MM.1S (cell line): ENCODE measurements at regions not wholly inside any gene's neighbourhood (a gene's known extent, or its start where the extent isn't known, plus 50 kb on each side); places are given as distances from the start of the nearest gene placed in this dataset.

Source experiments
- DNase-seq: peaks from one replicate; pipeline ENCODE4 v3.0.0-alpha.2; 2015
- H2AFZ ChIP-seq: fragments of 300-600 bp; sonication (generic); 2 replicates; pipeline ENCODE4 v1.6.0; 2016; ENCODE audit warnings: antibody characterized with exemption, low read length
- H3F3A ChIP-seq: fragments of 300-600 bp; sonication (generic); 2 replicates; pipeline ENCODE4 v1.6.1; 2016; ENCODE audit warnings: mild to moderate bottlenecking, antibody characterized with exemption, low read length, moderate library complexity, mixed read lengths; ENCODE audit not compliant: insufficient read depth
- H3K27ac ChIP-seq: fragments of 300-600 bp; sonication (generic); 2 replicates; pipeline ENCODE4 v1.5.1; 2016; ENCODE audit warnings: mild to moderate bottlenecking, low read length
- H3K27me3 ChIP-seq: fragments of 300-600 bp; sonication (generic); replicated peaks from 2 replicates; pipeline ENCODE4 v1.6.0; 2016; ENCODE audit warnings: low read length; ENCODE audit not compliant: insufficient read depth
- H3K36me3 ChIP-seq: fragments of 300-600 bp; sonication (generic); replicated peaks from 2 replicates; pipeline ENCODE4 v1.6.1; 2016; ENCODE audit warnings: mild to moderate bottlenecking, low read length, mixed read lengths; ENCODE audit not compliant: insufficient read depth
- H3K4me1 ChIP-seq: fragments of 300-600 bp; sonication (generic); 2 replicates; pipeline ENCODE4 v1.6.1; 2016; ENCODE audit warnings: low read length, mixed read lengths
- H3K4me2 ChIP-seq: fragments of 300-600 bp; sonication (generic); 2 replicates; pipeline ENCODE4 v1.6.0; 2016; ENCODE audit warnings: low read depth, low read length
- H3K4me3 ChIP-seq: fragments of 300-600 bp; sonication (generic); 2 replicates; pipeline ENCODE4 v1.5.1; 2016; ENCODE audit warnings: low read length, mixed read lengths
- H3K79me2 ChIP-seq: fragments of 300-600 bp; sonication (generic); 2 replicates; pipeline ENCODE4 v1.6.1; 2016; ENCODE audit warnings: mixed run types, low read length, mixed read lengths
- H3K9ac ChIP-seq: fragments of 300-600 bp; sonication (generic); 2 replicates; pipeline ENCODE4 v1.6.1; 2016; ENCODE audit warnings: low read length, mixed read lengths
- H3K9me2 ChIP-seq: fragments of 300-600 bp; sonication (generic); replicated peaks from 2 replicates; pipeline ENCODE4 v1.6.1; 2016; ENCODE audit warnings: mild to moderate bottlenecking, low read length, mixed read lengths; ENCODE audit not compliant: insufficient read depth
- H3K9me3 ChIP-seq: fragments of 300-600 bp; sonication (generic); replicated peaks from 2 replicates; pipeline ENCODE4 v1.6.1; 2016; ENCODE audit warnings: mild to moderate bottlenecking, low read length, mixed read lengths; ENCODE audit not compliant: insufficient read depth
- H4K20me1 ChIP-seq: fragments of 300-600 bp; sonication (generic); 2 replicates; pipeline ENCODE4 v1.6.1; 2016; ENCODE audit warnings: mild to moderate bottlenecking, low read length, moderate library complexity, mixed read lengths; ENCODE audit not compliant: insufficient read depth
- EZH2 ChIP-seq: fragments of 300-600 bp; sonication (generic); optimal IDR thresholded peaks from 2 replicates; pipeline ENCODE3; 2017; ENCODE audit warnings: low read depth, mild to moderate bottlenecking, antibody characterized with exemption, low read length, mixed read lengths
- EZH2phosphoT487 ChIP-seq: fragments of 300-600 bp; sonication (generic); IDR thresholded peaks from 2 replicates; pipeline ENCODE4 v1.6.1; 2018; ENCODE audit warnings: antibody characterized with exemption, low read length
- TF ChIP-seq, protein P1 (sequence below): fragments of 300-600 bp; sonication (generic); IDR thresholded peaks from 2 replicates; pipeline ENCODE4 v1.5.1; 2016; ENCODE audit warnings: antibody characterized with exemption, low read length, mixed read lengths

GRCh38 chr4:30957706-30958105, 237.5 kb downstream of the PCDH7 start:
- no peaks in the 10 kb centered on the region for H3K4me1 ChIP-seq
- H3K79me2 ChIP-seq: no peaks in the 10 kb centered on the region
- DNase-seq: no peak
- no peak overlapping the region for H3K4me3 ChIP-seq
- no peaks in the 10 kb centered on the region for H3K9me2 ChIP-seq
- TF ChIP-seq, protein P1, sequence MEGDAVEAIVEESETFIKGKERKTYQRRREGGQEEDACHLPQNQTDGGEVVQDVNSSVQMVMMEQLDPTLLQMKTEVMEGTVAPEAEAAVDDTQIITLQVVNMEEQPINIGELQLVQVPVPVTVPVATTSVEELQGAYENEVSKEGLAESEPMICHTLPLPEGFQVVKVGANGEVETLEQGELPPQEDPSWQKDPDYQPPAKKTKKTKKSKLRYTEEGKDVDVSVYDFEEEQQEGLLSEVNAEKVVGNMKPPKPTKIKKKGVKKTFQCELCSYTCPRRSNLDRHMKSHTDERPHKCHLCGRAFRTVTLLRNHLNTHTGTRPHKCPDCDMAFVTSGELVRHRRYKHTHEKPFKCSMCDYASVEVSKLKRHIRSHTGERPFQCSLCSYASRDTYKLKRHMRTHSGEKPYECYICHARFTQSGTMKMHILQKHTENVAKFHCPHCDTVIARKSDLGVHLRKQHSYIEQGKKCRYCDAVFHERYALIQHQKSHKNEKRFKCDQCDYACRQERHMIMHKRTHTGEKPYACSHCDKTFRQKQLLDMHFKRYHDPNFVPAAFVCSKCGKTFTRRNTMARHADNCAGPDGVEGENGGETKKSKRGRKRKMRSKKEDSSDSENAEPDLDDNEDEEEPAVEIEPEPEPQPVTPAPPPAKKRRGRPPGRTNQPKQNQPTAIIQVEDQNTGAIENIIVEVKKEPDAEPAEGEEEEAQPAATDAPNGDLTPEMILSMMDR: no peak
- TF ChIP-seq EZH2 (no peak), EZH2phosphoT487 (no peak)
- no peaks in the 10 kb centered on the region for H4K20me1 ChIP-seq
- no peak overlapping the region for H2AFZ ChIP-seq
- H3K27ac ChIP-seq: no peak overlapping the region
- H3F3A ChIP-seq: no peaks in the 10 kb centered on the region
- H3K9ac ChIP-seq: no peak overlapping the region
- H3K4me2 ChIP-seq: no peak overlapping the region
- no peaks in the 10 kb centered on the region for H3K36me3 ChIP-seq
- no peaks in the 10 kb centered on the region for H3K9me3 ChIP-seq
- no peaks in the 10 kb centered on the region for H3K27me3 ChIP-seq

DNA sequence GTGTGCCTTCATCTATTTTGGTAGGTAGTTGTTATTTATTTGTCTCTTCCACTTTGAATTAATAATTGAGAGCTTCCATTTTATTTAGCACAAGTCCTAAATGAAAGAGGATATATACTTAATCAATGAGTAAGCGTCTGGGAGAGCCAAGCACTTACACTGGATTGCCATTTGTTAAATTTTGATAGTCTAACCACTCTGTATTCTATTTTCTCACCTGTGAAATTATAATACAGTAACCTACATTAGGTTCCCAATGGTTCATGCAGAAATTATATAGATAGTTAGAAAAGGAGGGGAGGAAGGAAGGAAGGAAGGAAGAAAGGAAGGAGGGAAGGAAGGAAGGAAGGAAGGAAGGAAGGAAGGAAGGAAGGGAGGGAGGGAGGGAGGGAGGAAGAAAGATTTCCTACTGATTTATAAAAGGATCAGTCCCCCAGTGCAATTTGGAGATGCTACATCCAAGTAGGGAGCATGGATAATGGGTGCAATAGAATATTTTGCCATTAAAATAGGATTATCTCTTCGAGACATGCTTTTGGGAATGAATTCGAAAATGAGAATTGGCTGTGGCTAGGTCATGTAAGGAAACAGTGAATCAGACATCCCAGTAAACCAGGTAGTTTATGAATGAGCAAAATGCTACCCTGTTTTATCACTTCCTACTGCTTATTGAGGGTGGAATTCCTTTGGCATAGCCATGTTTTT, 239.8 kb downstream of the PCDH7 start:
- Histone ChIP-seq H3K4me1 (no peaks in the 10 kb centered on the region), H3K4me2 (no peak overlapping the region), H3K9me3 (no peaks in the 10 kb centered on the region), H3K4me3 (no peak overlapping the region), H4K20me1 (no peaks in the 10 kb centered on the region), H2AFZ (no peak overlapping the region), H3K79me2 (no peaks in the 10 kb centered on the region), H3K27ac (no peak overlapping the region), H3F3A (no peaks in the 10 kb centered on the region), H3K27me3 (no peaks in the 10 kb centered on the region), H3K9me2 (no peaks in the 10 kb centered on the region), H3K36me3 (no peaks in the 10 kb centered on the region), H3K9ac (no peak overlapping the region)
- no peak for TF ChIP-seq EZH2
- TF ChIP-seq, protein P1: no peak
- no peak for TF ChIP-seq EZH2phosphoT487
- no peak for DNase-seq

- no peak overlapping the region for H2AFZ ChIP-seq
- DNase-seq: no peak
- no peaks in the 10 kb centered on the region for H3K4me1 ChIP-seq
- H3K27me3 ChIP-seq: no peaks in the 10 kb centered on the region
- H3K4me3 ChIP-seq: no peak overlapping the region
- no peaks in the 10 kb centered on the region for H3K79me2 ChIP-seq
- no peak overlapping the region for H3K27ac ChIP-seq
- H3K9ac ChIP-seq: no peak overlapping the region
- H3K9me2 ChIP-seq: no peaks in the 10 kb centered on the region
- H3K36me3 ChIP-seq: no peaks in the 10 kb centered on the region
- no peak overlapping the region for H3K4me2 ChIP-seq
- TF ChIP-seq EZH2 (no peak), EZH2phosphoT487 (no peak)
- TF ChIP-seq, protein P1: no peak
- H3K9me3 ChIP-seq: no peaks in the 10 kb centered on the region
- H4K20me1 ChIP-seq: no peaks in the 10 kb centered on the region
- H3F3A ChIP-seq: no peaks in the 10 kb centered on the region
These were observed 242.8 kb downstream of the PCDH7 start for GRCh38 chr4:30962939-30963338.
